GM21619 (cell line): ENCODE measurements at regions not wholly inside any gene's neighbourhood (a gene's known extent, or its start where the extent isn't known, plus 50 kb on each side); places are given as distances from the start of the nearest gene placed in this dataset.
A peak's percentile ranks its signal among the peaks of the same experiment; 100 is the strongest.

Experiments
- ATAC-seq: cut with Tn5 transposase; IDR thresholded peaks from one replicate; pipeline ENCODE4 v1.9.1; 2021; ENCODE audit not compliant: unreplicated experiment

- no peak for ATAC-seq
These were observed 1269.6 kb upstream of the CITED2 start for GRCh38 chr6:140644017-140644416.

- ATAC-seq = peak; percentile 58
These were observed 1267.0 kb upstream of the CITED2 start for GRCh38 chr6:140641412-140641811.

- no peak for ATAC-seq
These were observed 1262.5 kb upstream of the CITED2 start for GRCh38 chr6:140636908-140637402.

GRCh38 chr6:140636271-140636907 is 1261.9 kb upstream of the CITED2 start:
- no peak for ATAC-seq

- no peak for ATAC-seq
These were observed 1252.6 kb upstream of the CITED2 start for GRCh38 chr6:140627002-140627401.

GRCh38 chr6:140623498-140623897 is 1249.0 kb upstream of the CITED2 start:
- no peak for ATAC-seq

- ATAC-seq = no peak
These were observed 1246.0 kb upstream of the CITED2 start for GRCh38 chr6:140620496-140620895.

- no peak for ATAC-seq
These were observed 1235.5 kb upstream of the CITED2 start for GRCh38 chr6:140609956-140610355.

GRCh38 chr6:140609321-140609720 is 1234.9 kb upstream of the CITED2 start:
- no peak for ATAC-seq

- ATAC-seq = no peak
These were observed 1230.3 kb upstream of the CITED2 start for GRCh38 chr6:140604786-140605185.

GRCh38 chr6:140602431-140603248 is 1228.2 kb upstream of the CITED2 start:
- ATAC-seq = no peak

- no peak for ATAC-seq
These were observed 1226.8 kb upstream of the CITED2 start for GRCh38 chr6:140601021-140601808.

GRCh38 chr6:140599916-140600315 is 1225.5 kb upstream of the CITED2 start:
- no peak for ATAC-seq

- no peak for ATAC-seq
These were observed 1222.7 kb upstream of the CITED2 start for GRCh38 chr6:140597181-140597580.

GRCh38 chr6:140594806-140595128 is 1220.3 kb upstream of the CITED2 start:
- no peak for ATAC-seq

- no peak for ATAC-seq
These were observed 1218.4 kb upstream of the CITED2 start for GRCh38 chr6:140592877-140593276.

- ATAC-seq = no peak
These were observed 1216.2 kb upstream of the CITED2 start for GRCh38 chr6:140590641-140591040.

- peak; percentile 93 for ATAC-seq
These were observed 1212.1 kb upstream of the CITED2 start for GRCh38 chr6:140586426-140587061.

- ATAC-seq = no peak
These were observed 1207.2 kb upstream of the CITED2 start for GRCh38 chr6:140581601-140582000.

GRCh38 chr6:140579918-140580317 is 1205.5 kb upstream of the CITED2 start:
- no peak for ATAC-seq

GRCh38 chr6:140576004-140576555 is 1201.6 kb upstream of the CITED2 start:
- no peak for ATAC-seq
